ENCODE measurements at regions not wholly inside any gene's neighbourhood (a gene's known extent, or its start where the extent isn't known, plus 50 kb on each side); places are given as distances from the start of the nearest gene placed in this dataset.
"Not testable (repeated sequence)": the region's sequence is repeated elsewhere in the genome, so short reads cannot be mapped to it uniquely, and the experiment has no call there.

GRCh38 chr4:189234948-189235347 lies 705.7 kb upstream of the FRG1 start:
- not testable (repeated sequence) for H3K36me3 ChIP-seq (ENCODE audit: control insufficient read depth in 5 of 5, insufficient read depth in 5 of 5, low read length in 5 of 5); H3K4me1 ChIP-seq (ENCODE audit: control insufficient read depth in 5 of 5, insufficient read depth in 5 of 5, low read length in 5 of 5); H3K27ac ChIP-seq (ENCODE audit: low read depth, low read length); H3K9ac ChIP-seq (ENCODE audit: low read length in 5 of 5); H3K27me3 ChIP-seq (ENCODE audit: control insufficient read depth in 5 of 5, insufficient read depth in 4 of 5, low read length in 5 of 5); H3K9me3 ChIP-seq (ENCODE audit: control insufficient read depth in 5 of 5, low read length in 5 of 5); H3K4me3 ChIP-seq (ENCODE audit: low read depth in 1 of 5, low read length in 5 of 5)

- Histone ChIP-seq H3K4me3 (ENCODE audit: low read depth in 1 of 5, low read length in 5 of 5) (no peak overlapping the region), H3K27me3 (ENCODE audit: control insufficient read depth in 5 of 5, insufficient read depth in 4 of 5, low read length in 5 of 5) (no peaks in the 10 kb centered on the region), H3K4me1 (ENCODE audit: control insufficient read depth in 5 of 5, insufficient read depth in 5 of 5, low read length in 5 of 5) (no peaks in the 10 kb centered on the region), H3K9me3 (ENCODE audit: control insufficient read depth in 5 of 5, low read length in 5 of 5) (peaks cover 0 to 6% (median 3%) of the 10 kb centered on the region in 5 donors), H3K27ac (ENCODE audit: low read depth, low read length) (no peak overlapping the region), H3K9ac (ENCODE audit: low read length in 5 of 5) (no peak overlapping the region), H3K36me3 (ENCODE audit: control insufficient read depth in 5 of 5, insufficient read depth in 5 of 5, low read length in 5 of 5) (no peaks in the 10 kb centered on the region)
Observed at GRCh38 chr4:189235599-189235998, 705.1 kb upstream of the FRG1 start.

- not testable (repeated sequence) for H3K9ac ChIP-seq (ENCODE audit: low read length in 5 of 5)
Observed at GRCh38 chr4:189236321-189236720, 704.4 kb upstream of the FRG1 start.

GRCh38 chr4:189237340-189237739 lies 703.3 kb upstream of the FRG1 start:
- H3K4me1 ChIP-seq (ENCODE audit: control insufficient read depth in 5 of 5, insufficient read depth in 5 of 5, low read length in 5 of 5): no peaks in the 10 kb centered on the region
- H3K27me3 ChIP-seq (ENCODE audit: control insufficient read depth in 5 of 5, insufficient read depth in 4 of 5, low read length in 5 of 5): no peaks in the 10 kb centered on the region
- no peak overlapping the region for H3K9ac ChIP-seq (ENCODE audit: low read length in 5 of 5)
- H3K9me3 ChIP-seq (ENCODE audit: control insufficient read depth in 5 of 5, low read length in 5 of 5): peaks cover 0 to 6% (median 3%) of the 10 kb centered on the region in 5 donors
- no peaks in the 10 kb centered on the region for H3K36me3 ChIP-seq (ENCODE audit: control insufficient read depth in 5 of 5, insufficient read depth in 5 of 5, low read length in 5 of 5)
- H3K4me3 ChIP-seq (ENCODE audit: low read depth in 1 of 5, low read length in 5 of 5): no peak overlapping the region
- H3K27ac ChIP-seq (ENCODE audit: low read depth, low read length): no peak overlapping the region

More at GRCh38 chr4:189236321-189236720, 704.4 kb upstream of the FRG1 start:
- H3K27ac ChIP-seq (ENCODE audit: low read depth, low read length); H3K36me3 ChIP-seq (ENCODE audit: control insufficient read depth in 5 of 5, insufficient read depth in 5 of 5, low read length in 5 of 5); H3K27me3 ChIP-seq (ENCODE audit: control insufficient read depth in 5 of 5, insufficient read depth in 4 of 5, low read length in 5 of 5); H3K9me3 ChIP-seq (ENCODE audit: control insufficient read depth in 5 of 5, low read length in 5 of 5); H3K4me3 ChIP-seq (ENCODE audit: low read depth in 1 of 5, low read length in 5 of 5); H3K4me1 ChIP-seq (ENCODE audit: control insufficient read depth in 5 of 5, insufficient read depth in 5 of 5, low read length in 5 of 5): not testable (repeated sequence)

GRCh38 chr4:189255636-189256035 lies 685.0 kb upstream of the FRG1 start:
- Histone ChIP-seq H3K27me3 (ENCODE audit: control insufficient read depth in 5 of 5, insufficient read depth in 4 of 5, low read length in 5 of 5) (no peaks in the 10 kb centered on the region), H3K4me3 (ENCODE audit: low read depth in 1 of 5, low read length in 5 of 5) (no peak overlapping the region), H3K9me3 (ENCODE audit: control insufficient read depth in 5 of 5, low read length in 5 of 5) (peaks cover 0 to 13% (median 3%) of the 10 kb centered on the region in 5 donors), H3K36me3 (ENCODE audit: control insufficient read depth in 5 of 5, insufficient read depth in 5 of 5, low read length in 5 of 5) (no peaks in the 10 kb centered on the region), H3K9ac (ENCODE audit: low read length in 5 of 5) (no peak overlapping the region), H3K27ac (ENCODE audit: low read depth, low read length) (no peak overlapping the region), H3K4me1 (ENCODE audit: control insufficient read depth in 5 of 5, insufficient read depth in 5 of 5, low read length in 5 of 5) (no peaks in the 10 kb centered on the region)

- H3K9me3 ChIP-seq (ENCODE audit: control insufficient read depth in 5 of 5, low read length in 5 of 5): peaks cover 0 to 13% (median 10%) of the 10 kb centered on the region in 5 donors
- no peak overlapping the region for H3K9ac ChIP-seq (ENCODE audit: low read length in 5 of 5)
- peak overlapping the region in 1 of 5 donors; percentile 22 for H3K4me3 ChIP-seq (ENCODE audit: low read depth in 1 of 5, low read length in 5 of 5)
- no peaks in the 10 kb centered on the region for H3K4me1 ChIP-seq (ENCODE audit: control insufficient read depth in 5 of 5, insufficient read depth in 5 of 5, low read length in 5 of 5)
- H3K27ac ChIP-seq (ENCODE audit: low read depth, low read length): no peak overlapping the region
- H3K36me3 ChIP-seq (ENCODE audit: control insufficient read depth in 5 of 5, insufficient read depth in 5 of 5, low read length in 5 of 5): no peaks in the 10 kb centered on the region
- no peaks in the 10 kb centered on the region for H3K27me3 ChIP-seq (ENCODE audit: control insufficient read depth in 5 of 5, insufficient read depth in 4 of 5, low read length in 5 of 5)
Observed at GRCh38 chr4:189261475-189261874, 679.2 kb upstream of the FRG1 start.

GRCh38 chr4:189265515-189265914 lies 675.2 kb upstream of the FRG1 start:
- no peaks in the 10 kb centered on the region for H3K4me1 ChIP-seq (ENCODE audit: control insufficient read depth in 5 of 5, insufficient read depth in 5 of 5, low read length in 5 of 5)
- no peak overlapping the region for H3K4me3 ChIP-seq (ENCODE audit: low read depth in 1 of 5, low read length in 5 of 5)
- peaks cover 0 to 13% (median 10%) of the 10 kb centered on the region in 5 donors for H3K9me3 ChIP-seq (ENCODE audit: control insufficient read depth in 5 of 5, low read length in 5 of 5)
- H3K27ac ChIP-seq (ENCODE audit: low read depth, low read length): no peak overlapping the region
- no peaks in the 10 kb centered on the region for H3K36me3 ChIP-seq (ENCODE audit: control insufficient read depth in 5 of 5, insufficient read depth in 5 of 5, low read length in 5 of 5)
- no peaks in the 10 kb centered on the region for H3K27me3 ChIP-seq (ENCODE audit: control insufficient read depth in 5 of 5, insufficient read depth in 4 of 5, low read length in 5 of 5)
- H3K9ac ChIP-seq (ENCODE audit: low read length in 5 of 5): no peak overlapping the region

- Histone ChIP-seq H3K27ac (ENCODE audit: low read depth, low read length) (no peak overlapping the region), H3K9me3 (ENCODE audit: control insufficient read depth in 5 of 5, low read length in 5 of 5) (no peaks in the 10 kb centered on the region), H3K4me1 (ENCODE audit: control insufficient read depth in 5 of 5, insufficient read depth in 5 of 5, low read length in 5 of 5) (no peaks in the 10 kb centered on the region), H3K36me3 (ENCODE audit: control insufficient read depth in 5 of 5, insufficient read depth in 5 of 5, low read length in 5 of 5) (no peaks in the 10 kb centered on the region), H3K4me3 (ENCODE audit: low read depth in 1 of 5, low read length in 5 of 5) (no peak overlapping the region), H3K27me3 (ENCODE audit: control insufficient read depth in 5 of 5, insufficient read depth in 4 of 5, low read length in 5 of 5) (no peaks in the 10 kb centered on the region), H3K9ac (ENCODE audit: low read length in 5 of 5) (no peak overlapping the region)
Observed at GRCh38 chr4:189267312-189267965, 673.2 kb upstream of the FRG1 start.

- Histone ChIP-seq H3K9ac (ENCODE audit: low read length in 5 of 5) (no peak overlapping the region), H3K27me3 (ENCODE audit: control insufficient read depth in 5 of 5, insufficient read depth in 4 of 5, low read length in 5 of 5) (no peaks in the 10 kb centered on the region), H3K4me1 (ENCODE audit: control insufficient read depth in 5 of 5, insufficient read depth in 5 of 5, low read length in 5 of 5) (peaks cover 0 to 4% (median 0%) of the 10 kb centered on the region in 5 donors), H3K36me3 (ENCODE audit: control insufficient read depth in 5 of 5, insufficient read depth in 5 of 5, low read length in 5 of 5) (no peaks in the 10 kb centered on the region), H3K27ac (ENCODE audit: low read depth, low read length) (no peak overlapping the region), H3K4me3 (ENCODE audit: low read depth in 1 of 5, low read length in 5 of 5) (no peak overlapping the region), H3K9me3 (ENCODE audit: control insufficient read depth in 5 of 5, low read length in 5 of 5) (peaks cover 0 to 3% (median 0%) of the 10 kb centered on the region in 5 donors)
Observed at GRCh38 chr4:189278597-189279165, 662.0 kb upstream of the FRG1 start.

GRCh38 chr4:189279188-189279587 lies 661.5 kb upstream of the FRG1 start:
- Histone ChIP-seq H3K9ac (ENCODE audit: low read length in 5 of 5) (no peak overlapping the region), H3K36me3 (ENCODE audit: control insufficient read depth in 5 of 5, insufficient read depth in 5 of 5, low read length in 5 of 5) (no peaks in the 10 kb centered on the region), H3K9me3 (ENCODE audit: control insufficient read depth in 5 of 5, low read length in 5 of 5) (peaks cover 0 to 3% (median 0%) of the 10 kb centered on the region in 5 donors), H3K4me3 (ENCODE audit: low read depth in 1 of 5, low read length in 5 of 5) (peak overlapping the region in 1 of 5 donors; percentile 7), H3K27me3 (ENCODE audit: control insufficient read depth in 5 of 5, insufficient read depth in 4 of 5, low read length in 5 of 5) (no peaks in the 10 kb centered on the region), H3K27ac (ENCODE audit: low read depth, low read length) (no peak overlapping the region), H3K4me1 (ENCODE audit: control insufficient read depth in 5 of 5, insufficient read depth in 5 of 5, low read length in 5 of 5) (peaks cover 0 to 4% (median 0%) of the 10 kb centered on the region in 5 donors)

All from subcutaneous abdominal adipose tissue (tissue), 5 donors.